Activated naive CD8-positive, alpha-beta T cell treated with anti-CD3 and anti-CD28 coated beads for 36 hours (primary cell): ENCODE measurements at regions not wholly inside any gene's neighbourhood (a gene's known extent, or its start where the extent isn't known, plus 50 kb on each side); places are given as distances from the start of the nearest gene placed in this dataset.

ENCODE experiments used
- DNase-seq: peaks from one replicate; pipeline ENCODE4 v3.0.0; 2021
- H3K27ac Mint-ChIP-seq: one replicate; pipeline ENCODE4 v1.8.0; 2022; ENCODE audit warnings: mild to moderate bottlenecking, moderate library complexity, mixed read lengths
- H3K27me3 Mint-ChIP-seq: one replicate; pipeline ENCODE4 v1.8.0; 2022; ENCODE audit warnings: mild to moderate bottlenecking, mixed read lengths
- H3K36me3 Mint-ChIP-seq: one replicate; pipeline ENCODE4 v1.8.0; 2021; ENCODE audit warnings: mild to moderate bottlenecking, mixed read lengths
- H3K4me1 Mint-ChIP-seq: one replicate; pipeline ENCODE4 v1.8.0; 2021; ENCODE audit warnings: mixed read lengths
- H3K4me3 Mint-ChIP-seq: one replicate; pipeline ENCODE4 v1.8.0; 2022; ENCODE audit warnings: mild to moderate bottlenecking, moderate library complexity, mixed read lengths
- H3K9me3 Mint-ChIP-seq: one replicate; pipeline ENCODE4 v1.8.0; 2022; ENCODE audit warnings: mixed read lengths

DNA sequence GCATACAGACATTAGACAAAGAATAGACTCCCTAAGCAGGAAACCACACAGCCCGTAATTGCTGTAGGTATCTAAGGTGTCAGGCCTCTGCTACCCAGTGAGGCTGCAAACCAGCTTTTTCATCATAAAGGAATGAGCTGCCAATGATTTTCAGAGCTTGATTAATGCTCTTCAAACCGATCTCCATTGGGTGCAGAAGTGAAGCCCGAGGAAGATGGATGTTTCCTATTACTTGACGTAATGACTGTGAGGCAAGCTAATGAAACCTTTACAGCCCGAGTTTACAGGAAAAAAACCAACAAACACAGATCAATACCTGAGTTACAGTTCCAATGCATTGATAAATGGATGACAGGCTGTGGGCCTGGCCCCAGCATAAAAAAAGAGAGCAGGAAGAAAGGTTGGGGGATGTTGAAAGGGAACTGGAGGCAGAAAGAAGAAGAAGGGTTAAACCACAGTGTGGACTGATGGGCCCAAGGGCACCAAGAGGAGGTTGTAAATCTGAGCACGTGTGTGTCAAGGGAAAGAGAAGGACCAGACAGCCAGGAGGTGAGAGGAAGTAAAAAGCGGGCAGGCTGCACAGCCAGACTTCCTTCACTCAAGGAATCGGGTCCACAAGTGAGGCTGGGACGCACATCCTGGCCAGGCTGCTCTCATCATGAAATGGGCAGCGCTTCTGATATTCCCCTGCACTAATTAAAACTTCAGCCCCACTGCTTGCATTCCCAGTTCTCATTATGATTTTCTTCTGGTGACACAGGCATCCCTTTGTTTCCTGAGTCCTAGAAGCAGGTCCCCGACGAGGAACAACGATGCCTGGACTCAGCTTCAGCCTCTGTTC, 70.6 kb upstream of the NTM start:
- no peaks in the 10 kb centered on the region for H3K9me3 Mint-ChIP-seq
- H3K4me1 Mint-ChIP-seq = no peaks in the 10 kb centered on the region
- DNase-seq = no peak
- H3K4me3 Mint-ChIP-seq = no peak overlapping the region
- no peaks in the 10 kb centered on the region for H3K36me3 Mint-ChIP-seq
- H3K27me3 Mint-ChIP-seq = peaks cover 26% of the 10 kb centered on the region
- no peak overlapping the region for H3K27ac Mint-ChIP-seq

DNA sequence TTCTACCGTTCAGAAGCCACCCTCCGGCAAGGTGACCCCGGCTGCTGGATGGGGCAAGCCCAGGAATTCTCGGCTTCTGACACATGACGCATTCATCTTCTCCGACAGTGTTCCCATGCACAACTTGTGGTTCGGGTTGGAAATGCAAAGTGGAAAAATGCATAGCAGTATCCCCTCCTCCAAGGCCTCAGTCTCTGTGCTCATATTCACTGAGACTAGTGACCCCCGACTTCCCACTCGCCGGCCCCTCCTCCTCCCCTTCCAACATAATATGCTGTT, 70.0 kb upstream of the NTM start:
- no peak for DNase-seq
- H3K4me3 Mint-ChIP-seq = no peak overlapping the region
- no peaks in the 10 kb centered on the region for H3K9me3 Mint-ChIP-seq
- H3K27ac Mint-ChIP-seq = no peak overlapping the region
- no peaks in the 10 kb centered on the region for H3K4me1 Mint-ChIP-seq
- no peaks in the 10 kb centered on the region for H3K36me3 Mint-ChIP-seq
- peaks cover 25% of the 10 kb centered on the region for H3K27me3 Mint-ChIP-seq

DNA sequence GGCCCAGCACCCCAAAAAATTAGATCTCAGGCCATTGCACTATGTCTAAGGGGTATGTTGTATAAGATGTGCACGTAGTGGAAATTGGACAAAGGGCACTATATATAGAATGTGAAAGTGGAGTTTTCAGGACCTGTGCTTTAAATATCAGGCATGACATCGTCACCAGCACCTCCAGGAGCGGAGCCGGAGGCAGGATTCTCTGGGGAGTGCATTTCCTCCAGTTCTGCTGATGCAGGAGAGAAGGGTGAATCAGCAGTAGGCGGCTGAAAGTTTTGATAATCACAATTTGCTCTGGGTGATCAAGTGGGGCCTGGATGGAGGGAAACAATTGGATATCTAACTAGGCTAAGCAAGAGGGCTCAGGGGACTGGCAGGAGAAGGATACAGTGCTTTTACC, 69.1 kb upstream of the NTM start:
- Mint-ChIP-seq H3K27ac (no peak overlapping the region), H3K4me1 (no peaks in the 10 kb centered on the region), H3K27me3 (peaks cover 25% of the 10 kb centered on the region), H3K36me3 (no peaks in the 10 kb centered on the region), H3K9me3 (no peaks in the 10 kb centered on the region), H3K4me3 (no peak overlapping the region)
- DNase-seq = no peak

DNA sequence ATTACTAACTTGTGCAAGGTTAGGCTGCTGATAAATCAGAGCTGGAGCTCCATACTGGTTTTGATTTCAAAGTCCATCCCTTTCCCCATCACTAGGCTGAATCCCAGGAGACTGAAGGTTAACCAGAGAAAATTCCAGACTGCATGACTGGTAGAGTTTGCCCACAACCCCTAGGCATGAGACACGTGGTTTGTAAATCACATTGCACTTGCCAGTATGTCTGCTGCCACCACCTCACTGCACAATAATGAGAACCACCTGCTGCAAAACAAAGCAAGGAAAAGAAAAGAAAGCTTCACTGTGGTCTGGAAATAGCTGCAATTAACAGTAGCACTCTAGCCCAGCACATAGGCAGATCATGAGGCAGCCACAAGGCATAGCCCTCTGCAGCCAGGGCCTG, 67.6 kb upstream of the NTM start:
- no peaks in the 10 kb centered on the region for H3K4me1 Mint-ChIP-seq
- H3K27ac Mint-ChIP-seq = no peak overlapping the region
- peaks cover 25% of the 10 kb centered on the region for H3K27me3 Mint-ChIP-seq
- DNase-seq = no peak
- H3K9me3 Mint-ChIP-seq = no peaks in the 10 kb centered on the region
- no peak overlapping the region for H3K4me3 Mint-ChIP-seq
- H3K36me3 Mint-ChIP-seq = no peaks in the 10 kb centered on the region

DNA sequence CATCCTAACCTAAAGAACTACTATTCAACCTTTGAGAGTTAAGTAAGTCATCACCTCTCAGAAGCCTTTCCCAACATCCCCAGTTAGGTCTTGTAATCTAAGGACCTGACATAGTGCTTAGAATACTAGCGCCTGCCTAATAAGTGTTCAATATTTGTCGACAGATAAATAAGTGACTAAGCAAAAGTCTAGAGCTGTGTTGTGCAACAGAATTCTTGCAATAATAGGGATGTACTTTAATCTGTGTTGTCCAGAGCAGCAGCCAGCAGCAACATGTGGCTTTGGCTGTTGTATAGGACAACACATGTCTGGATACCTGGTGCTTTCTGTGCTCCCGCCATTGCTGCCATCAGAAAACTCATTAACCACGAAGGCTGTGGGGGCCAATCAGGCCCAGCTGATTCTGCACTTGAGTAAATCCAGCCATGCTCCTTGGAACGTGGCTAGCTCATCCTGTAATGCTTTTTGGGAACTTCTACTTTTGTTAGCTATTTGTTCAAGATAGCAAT, 66.8 kb upstream of the NTM start:
- no peak overlapping the region for H3K27ac Mint-ChIP-seq
- no peaks in the 10 kb centered on the region for H3K36me3 Mint-ChIP-seq
- no peak overlapping the region for H3K4me3 Mint-ChIP-seq
- H3K27me3 Mint-ChIP-seq = peaks cover 25% of the 10 kb centered on the region
- no peak for DNase-seq
- H3K4me1 Mint-ChIP-seq = no peaks in the 10 kb centered on the region
- no peaks in the 10 kb centered on the region for H3K9me3 Mint-ChIP-seq

DNA sequence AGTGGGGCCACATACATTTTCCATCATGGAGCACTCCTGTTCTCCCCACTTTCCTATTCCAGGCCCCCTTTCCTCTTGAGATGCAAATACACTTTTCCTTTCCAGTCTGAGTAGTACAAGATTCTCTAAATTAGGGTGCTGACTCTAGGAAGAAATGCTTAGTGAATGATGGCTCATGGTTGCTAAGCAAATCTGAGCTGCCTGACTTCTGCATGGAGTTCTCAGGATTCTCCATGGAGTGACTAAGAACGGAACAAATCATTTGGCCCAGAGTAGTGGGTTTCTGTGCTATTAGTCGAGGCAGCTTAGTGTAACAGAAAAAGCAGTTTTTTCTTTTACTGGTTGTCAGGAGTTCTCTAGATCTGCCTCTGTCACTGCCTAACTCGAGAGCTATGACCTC, 65.4 kb upstream of the NTM start:
- Mint-ChIP-seq H3K27me3 (peaks cover 14% of the 10 kb centered on the region), H3K4me1 (no peaks in the 10 kb centered on the region), H3K27ac (no peak overlapping the region), H3K36me3 (no peaks in the 10 kb centered on the region), H3K9me3 (no peaks in the 10 kb centered on the region), H3K4me3 (no peak overlapping the region)
- no peak for DNase-seq

DNA sequence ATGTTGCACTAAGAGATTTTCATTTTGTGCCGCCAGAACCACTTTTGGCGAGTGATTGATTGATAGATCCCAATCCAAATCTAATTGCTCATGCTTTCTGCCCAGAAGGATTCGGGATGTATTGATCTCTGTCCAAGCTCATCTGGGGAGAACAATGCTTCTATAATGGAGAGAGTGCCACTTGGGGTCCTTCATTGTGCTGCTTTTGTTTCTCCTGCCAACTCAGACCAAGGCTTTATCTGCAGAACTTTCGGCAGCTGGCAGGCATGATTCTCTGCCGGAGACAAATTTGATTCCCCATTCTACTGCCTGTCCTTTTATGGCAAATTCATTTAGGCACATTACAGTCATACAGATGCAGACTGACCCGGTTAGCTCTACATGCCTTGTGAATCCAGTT, 62.9 kb upstream of the NTM start:
- no peaks in the 10 kb centered on the region for H3K27me3 Mint-ChIP-seq
- no peak overlapping the region for H3K4me3 Mint-ChIP-seq
- no peaks in the 10 kb centered on the region for H3K4me1 Mint-ChIP-seq
- H3K27ac Mint-ChIP-seq = no peak overlapping the region
- no peaks in the 10 kb centered on the region for H3K9me3 Mint-ChIP-seq
- DNase-seq = no peak
- no peaks in the 10 kb centered on the region for H3K36me3 Mint-ChIP-seq

DNA sequence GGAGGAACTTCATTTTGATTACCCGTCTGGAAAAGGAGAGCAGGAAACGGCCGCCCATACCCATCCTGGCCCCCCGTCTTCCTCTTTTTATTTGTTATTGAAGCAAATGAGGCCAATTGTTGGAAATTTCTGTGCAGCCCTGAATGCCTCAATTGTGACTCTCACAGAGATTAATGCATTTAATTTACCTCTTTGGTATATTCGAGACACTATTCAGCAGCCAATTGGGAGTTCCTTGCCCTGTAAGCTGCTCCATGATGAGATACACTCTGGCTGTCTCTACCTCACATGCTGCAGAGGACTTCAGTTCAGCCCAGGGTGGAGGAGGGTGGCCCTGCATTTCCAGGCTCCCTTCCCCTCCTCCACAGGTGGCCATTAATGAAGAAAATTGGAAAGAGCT, 60.6 kb upstream of the NTM start:
- no peak for DNase-seq
- Mint-ChIP-seq H3K4me3 (no peak overlapping the region), H3K36me3 (no peaks in the 10 kb centered on the region), H3K9me3 (peaks cover 2% of the 10 kb centered on the region), H3K27me3 (no peaks in the 10 kb centered on the region), H3K27ac (no peak overlapping the region), H3K4me1 (no peaks in the 10 kb centered on the region)

DNA sequence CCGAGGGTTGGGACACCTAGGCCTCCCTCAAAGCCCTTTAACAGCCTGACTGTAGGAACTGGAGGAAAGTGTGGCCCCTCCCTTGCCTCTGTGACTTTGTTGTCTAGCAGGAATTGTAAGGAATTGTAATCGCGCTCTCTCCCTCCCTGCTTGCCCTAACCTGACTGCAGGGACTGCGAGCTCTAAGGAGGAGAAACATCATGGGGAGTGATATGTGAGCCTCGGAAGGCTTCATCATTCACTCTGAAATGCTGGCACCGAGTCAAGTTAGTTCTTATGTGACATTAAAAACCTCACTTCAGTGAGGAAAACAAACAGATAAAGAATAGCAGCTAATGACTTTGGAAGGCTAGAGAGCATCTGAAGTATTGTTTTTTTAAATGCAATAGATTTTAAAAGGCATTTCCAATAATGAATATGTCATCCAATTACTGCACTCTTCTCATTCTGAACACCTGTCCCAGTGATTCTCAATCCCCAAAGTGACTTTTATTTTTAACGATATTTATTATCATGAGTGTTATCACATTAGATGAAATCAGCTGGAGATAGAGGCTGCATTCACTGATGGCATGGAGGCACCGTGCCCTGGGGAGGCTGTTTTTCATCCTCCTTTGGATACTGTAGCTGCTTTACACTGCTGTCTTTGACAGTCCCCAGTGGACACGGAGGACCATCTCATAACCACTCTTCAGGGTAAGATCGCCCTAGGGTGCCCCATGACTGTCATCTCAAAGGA, 58.5 kb upstream of the NTM start:
- H3K4me1 Mint-ChIP-seq = no peaks in the 10 kb centered on the region
- no peak for DNase-seq
- no peak overlapping the region for H3K27ac Mint-ChIP-seq
- H3K27me3 Mint-ChIP-seq = no peaks in the 10 kb centered on the region
- no peaks in the 10 kb centered on the region for H3K36me3 Mint-ChIP-seq
- peaks cover 8% of the 10 kb centered on the region for H3K9me3 Mint-ChIP-seq
- no peak overlapping the region for H3K4me3 Mint-ChIP-seq
